ENCODE measurements at regions not wholly inside any gene's neighbourhood (a gene's known extent, or its start where the extent isn't known, plus 50 kb on each side); places are given as distances from the start of the nearest gene placed in this dataset.

DNA sequence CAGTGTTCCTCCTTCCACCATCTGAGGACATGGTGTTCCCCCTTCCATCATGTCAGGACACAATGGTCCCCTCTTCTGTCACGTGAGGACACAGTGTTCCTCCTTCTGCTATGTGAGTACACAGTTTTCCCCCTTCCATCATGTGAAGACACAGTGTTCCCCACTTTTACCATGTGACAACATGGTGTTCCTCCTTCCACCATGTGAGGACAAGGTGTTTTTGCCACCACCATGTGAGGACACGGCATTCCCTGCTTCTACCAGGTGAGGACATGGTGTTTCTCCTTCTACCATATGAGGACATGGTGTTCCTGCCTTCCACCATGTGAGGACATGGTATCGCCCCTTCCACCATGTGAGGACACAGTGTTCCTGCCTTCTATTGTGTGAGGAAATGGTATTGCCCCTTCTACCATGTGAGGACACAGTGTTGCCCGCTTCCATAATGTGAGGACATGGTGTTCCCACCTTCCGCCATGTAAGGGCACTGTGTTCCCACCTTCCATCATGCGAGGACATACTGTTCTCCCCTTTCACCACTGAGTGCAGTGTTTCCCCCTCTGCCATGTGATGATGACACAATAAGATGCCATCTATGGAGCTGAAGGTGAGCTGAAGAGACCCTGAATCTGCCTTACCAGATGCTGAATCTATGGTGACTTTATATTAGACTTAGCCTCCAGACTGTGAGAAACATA is 132.3 kb downstream of the FCRL5 start:
- in situ Hi-C loops (cut with MboI; ENCODE audit: low sequenced_read_pairs): no loop called here
- CTCF ChIA-PET: no interaction called here
- TF ChIP-seq MAZ (IDR thresholded peaks at IDR 0.05; ENCODE audit: borderline replicate concordance, low read depth, low read length) (no peak), ELK1 (IDR thresholded peaks at IDR 0.05; ENCODE audit: borderline replicate concordance, low read depth, low read length) (no peak), MAFK (IDR thresholded peaks at IDR 0.05; ENCODE audit: low read depth, low read length) (no peak)
- TF ChIP-seq, protein P1, sequence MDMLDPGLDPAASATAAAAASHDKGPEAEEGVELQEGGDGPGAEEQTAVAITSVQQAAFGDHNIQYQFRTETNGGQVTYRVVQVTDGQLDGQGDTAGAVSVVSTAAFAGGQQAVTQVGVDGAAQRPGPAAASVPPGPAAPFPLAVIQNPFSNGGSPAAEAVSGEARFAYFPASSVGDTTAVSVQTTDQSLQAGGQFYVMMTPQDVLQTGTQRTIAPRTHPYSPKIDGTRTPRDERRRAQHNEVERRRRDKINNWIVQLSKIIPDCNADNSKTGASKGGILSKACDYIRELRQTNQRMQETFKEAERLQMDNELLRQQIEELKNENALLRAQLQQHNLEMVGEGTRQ (IDR thresholded peaks at IDR 0.05; ENCODE audit: low read depth, low read length): no peak
- H3K14ac ChIP-seq (replicated peaks; ENCODE audit: low read depth, low read length): no peak overlapping the region
- no peaks in the 10 kb centered on the region for H3K4me1 ChIP-seq (ENCODE audit: control insufficient read depth, insufficient read depth, low read length)
- H3K9me3 ChIP-seq (ENCODE audit: control insufficient read depth, insufficient read depth, low read length): no peaks in the 10 kb centered on the region
- H2BK20ac ChIP-seq (ENCODE audit: low read depth, low read length): no peak overlapping the region
- no peaks in the 10 kb centered on the region for H4K20me1 ChIP-seq (ENCODE audit: insufficient read depth, low read length)
- no peaks in the 10 kb centered on the region for H3K36me3 ChIP-seq (ENCODE audit: control insufficient read depth, insufficient read depth, low read length)
- BruUV-seq (replicated peaks): no TSS peak
- no peak overlapping the region for H3K4me2 ChIP-seq (ENCODE audit: low read depth, low read length)
- no peak overlapping the region for H2AK5ac ChIP-seq (ENCODE audit: low read depth, low read length)
- no peak overlapping the region for H3K56ac ChIP-seq (ENCODE audit: extremely low read depth, insufficient read depth, low read length)
- no peaks in the 10 kb centered on the region for H3K79me1 ChIP-seq (ENCODE audit: low read depth in 1 of 2, low read length in 2 of 2)
- no peak overlapping the region for H4K8ac ChIP-seq (ENCODE audit: low read depth in 2 of 2, low read length in 2 of 2)
- no peak overlapping the region for H4K91ac ChIP-seq (ENCODE audit: insufficient read depth, low read depth, low read length)
- POLR2A ChIA-PET (ENCODE audit: unreplicated experiment): no interaction called here
- no peak for DNase-seq
- H3K4ac ChIP-seq (ENCODE audit: low read depth, low read length): no peak overlapping the region
- H3K9ac ChIP-seq (ENCODE audit: low read depth, low read length): no peak overlapping the region
- no peak overlapping the region for H2BK15ac ChIP-seq (ENCODE audit: low read depth, low read length)
- no peak for ATAC-seq (ENCODE audit: low read depth)
- H2AK9ac ChIP-seq (replicated peaks; ENCODE audit: low read depth, low read length, poor library complexity): no peak overlapping the region
- H3K27me3 ChIP-seq (ENCODE audit: control insufficient read depth, insufficient read depth, low read length): no peaks in the 10 kb centered on the region
- H3K4me3 ChIP-seq (ENCODE audit: insufficient read depth, low read depth, low read length): no peak overlapping the region
- no peak overlapping the region for H2AFZ ChIP-seq (replicated peaks; ENCODE audit: low read length, poor library complexity)
- H3K18ac ChIP-seq (ENCODE audit: low read depth, low read length): no peak overlapping the region
- 33% methylated on average over 1 of the region's 6 CpGs; no CpG with 5 or more reads in 1 of the 2 experiments for WGBS, 2 experiments (ENCODE audit: extremely low coverage in 2 of 2, insufficient read length in 1 of 2)
- intact Hi-C loops (cut with micrococcal nuclease): no loop called here
- no peak overlapping the region for H3K27ac ChIP-seq (ENCODE audit: insufficient read depth, low read length)
- H2BK120ac ChIP-seq (ENCODE audit: low read depth, low read length): no peak overlapping the region
- H3K23ac ChIP-seq (ENCODE audit: low read depth, low read length): no peak overlapping the region
- dilution Hi-C loops (cut with HindIII; ENCODE audit: low sequenced_read_pairs, unreplicated experiment): no loop called here
- peaks cover 4% of the 10 kb centered on the region; the same call in 1 of the 2 replicates for H3K9me1 ChIP-seq (ENCODE audit: insufficient read depth, low read length)
- no peak overlapping the region for H2BK5ac ChIP-seq (ENCODE audit: low read depth, low read length, poor library complexity, severe bottlenecking)
- no peak overlapping the region for H4K5ac ChIP-seq (ENCODE audit: low read depth, low read length)
